ENCODE measurements at regions not wholly inside any gene's neighbourhood (a gene's known extent, or its start where the extent isn't known, plus 50 kb on each side); places are given as distances from the start of the nearest gene placed in this dataset.

- no peak for TF ChIP-seq CEBPB (IDR thresholded peaks at IDR 0.05; ENCODE audit: borderline replicate concordance in 1 of 2, low read depth in 2 of 2, low read length in 2 of 2)
- TF ChIP-seq CTCF (IDR thresholded peaks at IDR 0.05 in 2 of 3, conservative IDR thresholded peaks at IDR 0.05 in 1 of 3; ENCODE audit: control insufficient read depth in 2 of 3, extremely low read depth in 1 of 3, insufficient read depth in 1 of 3, low read depth in 3 of 3, low read length in 3 of 3), result no peak
- peak in 1 of 2 experiments; percentile 29; a peak in 2 of 4 replicates for TF ChIP-seq EP300 (IDR thresholded peaks at IDR 0.05; ENCODE audit: borderline replicate concordance in 1 of 2, control insufficient read depth in 1 of 2, low read depth in 2 of 2, low read length in 2 of 2)
- TF ChIP-seq ZBTB33 (IDR thresholded peaks at IDR 0.05), result no peak
- no peak for TF ChIP-seq EZH2 (IDR thresholded peaks at IDR 0.05; ENCODE audit: borderline replicate concordance, control insufficient read depth, low read depth, low read length)
- TF ChIP-seq MEF2A (IDR thresholded peaks at IDR 0.05; ENCODE audit: insufficient read depth, low read depth, low read length), result no peak
- TF ChIP-seq POLR2AphosphoS5 (IDR thresholded peaks at IDR 0.05; ENCODE audit: low read length), result no peak
- no peak for TF ChIP-seq POLR2A (IDR thresholded peaks at IDR 0.05; ENCODE audit: low read depth, low read length)
- TF ChIP-seq USF2 (IDR thresholded peaks at IDR 0.05; ENCODE audit: borderline replicate concordance, low read depth, low read length), result no peak
- TF ChIP-seq FOS (IDR thresholded peaks at IDR 0.05; ENCODE audit: borderline replicate concordance, extremely low read depth, insufficient read length), result no peak
Observed at GRCh38 chr18:40124107-40124506, 1830.9 kb upstream of the PIK3C3 start.

All from GM12878 (cell line).